DMS53 treated with DMSO at 0.1 percent for 48 hours (cell line): ENCODE measurements at regions not wholly inside any gene's neighbourhood (a gene's known extent, or its start where the extent isn't known, plus 50 kb on each side); places are given as distances from the start of the nearest gene placed in this dataset.

Experiments
- DNase-seq: peaks from one replicate; lab custom pipeline; 2025; ENCODE audit not compliant: unreplicated experiment; lab: John Stamatoyannopoulos, UW

DNA sequence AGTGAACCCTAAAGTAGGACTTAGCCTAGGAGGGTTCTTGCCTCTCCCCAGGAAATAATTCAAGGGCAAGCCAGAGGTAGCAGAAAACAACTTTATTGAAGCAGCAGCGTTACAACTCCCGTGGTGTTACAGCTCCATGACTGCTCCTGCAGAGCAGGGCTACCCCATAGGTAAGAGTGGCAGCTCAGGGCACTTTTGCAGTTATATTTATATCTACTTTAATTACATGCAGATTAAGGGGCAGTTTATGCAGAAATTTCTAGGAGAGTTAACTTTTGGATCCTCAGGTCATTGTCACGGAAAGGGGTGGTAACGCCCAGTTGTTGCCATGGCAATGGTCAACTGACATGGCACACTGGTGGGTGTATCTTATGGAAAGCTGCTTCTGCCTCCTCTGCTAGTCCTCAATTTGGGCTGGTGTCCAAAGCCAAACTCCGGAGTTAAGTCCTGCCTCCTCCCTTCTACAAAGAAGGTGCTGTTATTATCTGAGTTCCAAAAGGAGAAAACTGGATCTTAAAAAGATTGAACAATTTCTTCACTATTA, 1413.0 kb downstream of the DSC3 start:
- no peak for DNase-seq

DNA sequence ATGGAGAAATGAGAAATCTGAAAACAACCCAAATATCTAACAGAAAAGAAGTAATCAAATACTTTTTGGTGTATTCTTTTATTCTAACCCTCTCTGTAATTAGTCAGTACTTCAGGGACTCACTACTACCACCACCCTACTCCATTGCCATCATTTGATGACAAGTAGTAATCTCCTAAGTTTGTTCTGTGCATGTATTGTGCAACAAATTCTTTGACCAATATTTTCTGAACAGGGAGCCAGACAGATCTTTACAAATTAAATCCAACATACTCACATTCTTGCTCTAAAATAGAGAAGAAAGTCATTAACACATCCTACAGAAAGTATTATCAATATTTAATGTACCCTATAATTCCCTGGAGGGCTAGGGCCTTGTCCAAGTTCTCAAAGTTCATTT, 1416.4 kb downstream of the DSC3 start:
- DNase-seq = no peak

DNA sequence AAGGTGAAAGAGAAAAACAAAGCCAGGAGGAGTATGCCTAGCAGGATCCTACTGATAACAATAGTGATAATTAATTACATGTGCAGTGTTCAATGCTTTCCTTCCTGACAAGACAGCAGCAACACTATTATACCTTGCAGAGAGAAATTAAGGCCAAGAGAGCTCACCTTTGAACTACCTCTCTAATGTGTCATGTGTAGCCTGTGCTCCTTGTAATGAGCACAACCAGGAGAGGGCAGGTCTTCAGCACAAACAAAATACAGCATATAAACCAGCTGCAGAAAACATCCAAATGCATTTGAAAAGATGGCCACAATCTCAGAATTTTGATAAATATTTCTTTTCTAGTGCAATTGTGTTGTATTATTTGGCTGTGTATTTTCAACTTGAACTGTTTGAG, 1425.7 kb downstream of the DSC3 start:
- no peak for DNase-seq

DNA sequence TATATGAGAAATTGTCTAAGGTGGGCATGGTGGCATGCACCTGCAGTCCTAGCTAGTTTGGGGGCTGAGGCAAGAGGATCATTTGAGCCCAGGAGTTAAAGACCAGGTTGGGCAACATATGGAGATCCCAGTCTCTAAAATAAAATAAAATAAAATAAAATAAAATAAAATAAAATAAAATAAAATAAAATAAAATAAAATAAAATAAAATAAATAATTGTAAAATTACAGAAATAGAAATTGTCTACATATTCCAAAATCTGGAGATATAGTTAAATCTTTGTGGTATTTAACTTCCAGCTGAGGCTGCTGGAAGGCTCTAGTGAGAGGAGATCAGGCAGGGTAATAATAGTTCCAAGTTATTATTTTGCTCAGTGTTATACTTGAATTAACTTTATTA, 1432.1 kb upstream of the CDH2 start:
- DNase-seq = no peak

DNA sequence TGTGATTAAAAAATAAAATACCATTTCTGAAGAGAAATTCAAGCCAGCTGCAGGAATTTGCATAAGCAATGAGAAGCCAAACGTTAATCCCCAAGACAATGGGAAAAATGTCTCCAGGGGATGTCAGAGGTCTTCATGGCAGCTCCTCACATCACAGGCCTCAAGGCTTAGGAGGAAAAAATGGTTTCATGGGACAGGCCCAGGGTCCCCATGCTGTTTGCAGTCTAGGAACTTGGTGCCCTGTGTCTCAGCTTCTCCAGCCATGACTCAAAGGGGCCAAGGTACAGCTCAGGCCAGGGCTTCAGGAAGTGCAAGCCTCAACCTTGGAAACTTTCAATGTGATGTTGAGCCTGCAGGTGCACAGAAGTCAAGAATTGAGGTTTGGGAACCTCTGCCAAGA, 1428.4 kb upstream of the CDH2 start:
- DNase-seq = no peak

DNA sequence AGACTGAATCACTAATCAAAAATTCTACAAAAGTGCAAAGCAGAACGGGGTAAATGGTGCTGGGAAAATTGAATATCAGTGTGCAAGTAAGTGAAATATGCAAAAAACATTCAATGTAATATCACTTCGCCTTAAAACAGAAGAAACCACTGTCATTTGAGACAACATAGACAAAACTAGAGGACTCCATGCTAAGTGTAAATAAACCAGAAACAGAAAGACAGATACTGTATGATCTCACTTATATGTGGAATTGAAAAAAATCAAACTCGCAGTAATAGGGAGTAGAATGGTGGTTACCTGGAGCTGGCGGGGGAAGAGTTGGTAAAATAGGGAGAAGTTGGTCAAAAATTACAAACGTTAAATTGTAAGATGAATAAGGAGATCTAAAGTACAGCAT, 1420.0 kb upstream of the CDH2 start:
- DNase-seq = no peak

DNA sequence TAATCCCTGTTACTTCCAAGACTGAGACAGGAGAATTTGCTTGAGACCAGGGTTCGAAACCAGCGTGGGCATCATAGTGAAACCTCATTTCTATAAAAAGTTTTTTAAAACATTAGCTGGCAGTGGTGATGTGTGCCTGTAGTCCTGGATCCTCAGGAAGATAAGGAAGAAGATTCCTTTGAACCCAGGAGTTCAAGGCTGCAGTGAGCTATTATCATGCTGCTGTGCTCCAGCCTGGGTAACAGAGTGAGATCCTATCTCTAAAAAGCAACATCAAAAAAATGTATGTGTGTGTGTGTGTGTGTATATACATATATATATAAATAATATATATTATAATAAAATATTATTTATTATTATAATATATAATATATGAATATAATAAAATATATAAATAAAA, 1417.6 kb upstream of the CDH2 start:
- DNase-seq = no peak

DNA sequence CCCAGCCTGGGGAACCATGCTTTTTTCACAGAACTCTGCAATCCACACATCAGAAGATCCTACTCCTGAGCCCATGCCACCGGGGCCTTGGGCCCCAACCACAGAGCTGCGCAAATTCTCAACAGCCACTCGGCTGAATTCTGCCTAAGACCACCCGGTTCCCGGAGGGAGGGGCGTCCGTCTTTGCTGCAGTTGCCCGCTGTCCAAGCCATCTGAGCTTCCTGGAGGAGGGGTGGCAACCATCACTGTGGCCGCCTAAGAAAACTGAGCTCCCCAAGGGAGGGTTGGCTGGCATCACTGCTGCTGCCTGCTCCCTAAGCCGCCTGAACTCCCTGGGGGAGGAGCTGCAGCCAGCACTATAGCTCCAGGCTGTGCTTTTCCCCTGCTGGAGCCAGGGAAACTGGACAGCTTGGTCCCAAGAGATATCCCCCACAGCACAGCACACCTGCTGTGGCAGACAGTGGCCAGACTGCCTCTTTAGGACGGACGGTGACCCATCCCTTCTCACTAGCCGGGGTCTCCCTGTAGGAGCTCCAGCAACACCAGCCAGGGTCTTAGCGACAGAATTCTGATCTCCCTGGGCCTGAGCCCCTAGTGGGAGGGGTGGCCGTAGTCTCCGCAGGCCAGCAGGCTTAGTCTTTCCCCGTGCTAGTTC, 1411.6 kb upstream of the CDH2 start:
- DNase-seq = no peak

DNA sequence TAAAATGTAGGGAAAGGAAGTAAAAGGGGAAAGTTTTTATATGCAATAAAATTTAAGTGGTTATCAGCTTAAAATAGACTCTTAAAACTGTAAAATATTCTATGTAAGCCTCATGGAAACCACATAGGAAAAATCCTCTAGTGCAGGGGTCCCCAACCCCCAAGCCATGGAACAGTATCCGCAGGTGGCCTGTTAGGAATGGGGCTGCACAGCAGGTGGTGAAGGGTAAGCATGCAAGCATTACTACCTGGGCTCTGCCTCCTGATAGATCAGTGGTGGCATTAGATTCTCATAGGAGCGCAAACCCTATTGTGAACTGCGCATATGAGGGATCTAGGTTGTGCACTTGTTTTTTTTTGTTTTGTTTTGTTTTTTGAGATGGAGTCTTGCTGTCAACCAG, 1409.3 kb upstream of the CDH2 start:
- no peak for DNase-seq

DNA sequence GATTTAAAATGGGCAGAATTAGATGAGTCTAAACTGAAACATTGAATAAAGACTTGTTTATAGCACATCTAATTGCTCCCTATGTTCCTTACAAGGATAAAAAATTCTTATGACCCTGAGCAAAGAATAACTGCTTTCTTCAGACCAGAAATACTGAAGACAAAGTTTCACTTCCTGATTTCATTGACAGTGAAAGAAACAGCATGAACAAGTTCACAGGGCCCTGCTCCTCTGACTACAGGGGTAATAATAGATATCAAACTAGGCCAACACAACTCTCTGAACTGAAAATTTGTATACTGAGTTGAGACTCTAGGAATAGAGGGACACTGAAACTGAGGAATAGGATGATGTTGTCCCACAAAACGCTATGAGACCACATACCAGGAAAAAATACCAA, 1383.3 kb upstream of the CDH2 start:
- DNase-seq = no peak

DNA sequence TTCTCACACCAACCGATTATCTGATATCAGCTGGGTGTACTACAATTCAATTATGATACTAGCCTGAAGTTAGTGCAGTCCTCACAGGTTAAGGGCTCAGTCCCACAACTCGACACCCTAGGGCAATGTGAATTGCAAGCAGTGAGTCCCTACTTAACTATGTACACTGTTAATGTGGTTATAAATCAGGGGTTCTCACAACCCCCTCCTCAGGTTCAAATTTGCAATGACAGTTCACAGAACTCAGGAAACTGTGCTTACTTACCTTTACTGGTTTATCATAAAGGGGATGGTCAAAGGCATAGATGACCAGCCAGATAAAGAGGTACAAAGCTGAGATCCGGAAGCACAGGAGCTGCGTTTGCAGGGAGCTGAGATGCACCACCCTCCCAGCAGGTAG, 1379.1 kb upstream of the CDH2 start:
- no peak for DNase-seq

DNA sequence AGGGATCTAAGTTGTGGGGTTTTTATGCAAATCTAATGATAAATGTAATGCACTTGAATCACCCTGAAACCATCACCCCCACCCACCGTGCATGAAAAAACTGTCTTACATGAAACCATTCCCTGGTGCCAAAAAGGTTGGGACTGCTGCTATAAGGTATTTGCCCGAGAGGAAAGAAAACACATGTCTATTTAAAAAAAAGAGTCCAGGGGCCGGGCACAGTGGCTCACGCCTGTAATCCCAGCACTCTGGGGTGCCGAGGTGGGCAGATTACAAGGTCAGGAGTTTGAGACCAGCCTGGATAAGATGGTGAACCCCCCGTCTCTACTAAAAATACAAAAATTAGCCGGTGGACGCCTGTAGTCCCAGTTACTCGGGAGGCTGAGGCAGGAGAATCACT, 1372.8 kb upstream of the CDH2 start:
- no peak for DNase-seq

DNA sequence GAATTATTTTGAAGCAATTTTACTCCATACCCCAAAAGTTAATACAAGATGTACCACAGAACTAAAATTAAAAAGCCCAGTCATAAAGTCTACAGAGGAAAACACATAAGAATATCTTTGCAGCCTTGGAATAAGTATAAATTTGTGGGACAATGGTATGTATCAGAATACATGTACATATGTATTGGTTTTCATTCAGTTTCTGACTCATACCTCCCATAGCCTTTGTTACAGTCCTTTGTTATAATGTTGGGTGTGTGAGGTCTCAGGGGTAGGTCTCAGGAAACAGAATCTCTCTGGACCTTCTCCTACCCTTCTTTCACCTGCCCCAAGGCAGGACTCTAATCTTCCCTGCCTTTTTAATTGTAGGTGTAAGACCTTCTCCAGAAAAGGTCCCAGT, 1370.7 kb upstream of the CDH2 start:
- DNase-seq = no peak

DNA sequence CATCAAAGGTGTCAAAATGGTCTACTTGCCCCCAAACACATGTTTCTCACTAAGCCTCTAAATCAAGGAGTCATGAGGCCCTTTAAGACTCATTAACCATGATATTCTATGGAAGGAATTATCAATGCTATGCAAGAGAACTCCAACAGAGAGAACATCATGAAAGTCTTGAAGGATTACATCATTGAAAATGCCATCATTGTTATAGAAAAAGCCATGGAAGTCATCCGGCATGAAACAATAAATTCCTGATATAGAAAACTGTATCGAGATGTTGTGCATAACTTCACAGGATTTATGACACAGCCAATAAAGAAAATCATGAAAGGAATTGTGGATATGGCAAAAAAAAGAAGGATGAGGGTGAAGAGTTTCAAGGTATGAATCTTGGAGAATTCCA, 1363.6 kb upstream of the CDH2 start:
- DNase-seq = no peak

DNA sequence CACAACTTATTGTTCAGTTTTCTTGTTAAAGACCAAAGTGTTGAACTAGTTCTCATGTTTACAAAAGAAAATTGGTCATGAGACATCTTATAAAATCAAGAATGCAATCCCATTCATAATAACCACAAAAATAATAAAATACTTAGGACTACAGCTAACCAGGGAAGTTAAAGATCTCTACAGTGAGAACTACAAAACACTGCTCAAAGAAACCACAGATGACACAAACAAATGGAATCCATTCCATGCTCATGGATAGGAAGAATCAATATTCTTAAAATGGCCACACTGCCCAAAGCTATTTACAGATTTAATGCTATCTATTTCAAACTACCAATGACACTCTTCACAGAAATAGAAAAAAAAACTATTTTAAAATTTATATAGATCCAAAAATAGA, 1354.8 kb upstream of the CDH2 start:
- DNase-seq = no peak

DNA sequence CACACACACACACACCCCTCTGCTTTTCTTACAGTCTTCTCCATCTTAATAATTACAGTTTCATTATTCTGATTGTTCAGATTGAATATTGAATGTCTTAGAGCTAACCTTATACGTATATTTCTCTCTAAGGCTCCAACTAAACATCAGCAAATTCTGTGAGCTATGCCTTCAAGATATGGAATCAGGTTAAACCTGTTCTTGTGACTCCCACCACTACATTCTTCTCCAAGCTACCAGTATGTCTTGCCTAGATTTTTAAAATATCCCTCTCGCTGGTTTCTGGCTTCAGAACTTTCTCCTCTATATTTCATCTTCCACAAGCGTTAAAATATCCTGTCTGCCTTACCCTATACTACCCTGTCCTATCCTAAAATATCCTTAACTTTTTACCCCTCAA, 1346.4 kb upstream of the CDH2 start:
- DNase-seq = no peak

DNA sequence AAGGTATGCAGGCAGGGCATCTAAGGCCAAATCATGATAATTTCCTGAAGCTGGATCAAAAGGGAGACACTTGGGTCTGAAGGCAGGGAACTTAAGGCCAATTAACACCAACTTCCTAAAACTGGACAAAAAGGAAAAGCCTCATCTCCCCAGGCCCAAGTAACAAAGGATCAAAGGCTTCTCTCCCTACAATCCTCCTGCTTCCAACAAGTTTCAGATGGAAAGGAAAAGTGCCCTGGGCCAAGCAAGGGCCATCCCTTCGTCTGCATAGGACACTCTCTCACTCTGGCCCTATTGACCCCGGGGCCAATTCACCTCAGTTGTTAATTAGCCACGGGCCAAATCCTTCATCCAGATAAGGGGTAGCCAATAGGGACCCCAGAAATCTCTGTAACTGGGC, 1335.8 kb upstream of the CDH2 start:
- DNase-seq = no peak

DNA sequence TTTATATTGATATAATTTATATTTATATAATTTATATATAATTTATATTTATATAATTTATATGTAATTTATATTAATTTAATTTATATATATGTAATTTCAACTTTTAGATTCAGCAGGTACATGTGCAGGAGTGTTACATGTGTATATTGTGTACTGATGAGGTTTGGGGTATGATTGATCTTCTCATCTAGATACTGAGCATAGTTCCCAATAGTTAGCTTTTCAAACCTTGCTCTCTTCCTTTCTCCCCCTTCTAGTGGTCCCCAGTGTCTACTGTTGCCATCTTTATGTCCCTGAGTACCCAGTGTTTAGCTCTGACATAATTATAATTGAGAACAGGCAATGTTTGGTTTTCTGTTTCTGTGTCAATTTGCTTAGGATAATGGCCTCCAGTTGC, 1335.3 kb upstream of the CDH2 start:
- no peak for DNase-seq

DNA sequence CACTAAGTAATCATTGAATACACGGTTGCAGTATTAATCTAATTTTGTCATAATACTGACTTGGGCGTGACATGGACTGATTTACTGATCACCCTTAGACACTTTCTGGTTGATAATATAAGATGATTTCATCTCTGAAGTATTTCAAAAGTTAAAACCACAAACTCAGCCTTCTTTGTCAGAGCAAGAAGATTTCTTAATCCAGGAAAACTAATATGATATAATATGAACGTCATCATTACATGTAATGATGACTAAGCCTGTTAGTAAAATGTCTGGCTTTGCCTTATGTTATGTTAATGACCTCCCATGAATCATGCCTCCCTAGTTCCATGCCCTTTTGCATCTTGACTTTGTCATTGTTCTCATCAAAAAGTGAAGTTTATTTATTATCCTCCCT, 1325.0 kb upstream of the CDH2 start:
- DNase-seq = no peak

DNA sequence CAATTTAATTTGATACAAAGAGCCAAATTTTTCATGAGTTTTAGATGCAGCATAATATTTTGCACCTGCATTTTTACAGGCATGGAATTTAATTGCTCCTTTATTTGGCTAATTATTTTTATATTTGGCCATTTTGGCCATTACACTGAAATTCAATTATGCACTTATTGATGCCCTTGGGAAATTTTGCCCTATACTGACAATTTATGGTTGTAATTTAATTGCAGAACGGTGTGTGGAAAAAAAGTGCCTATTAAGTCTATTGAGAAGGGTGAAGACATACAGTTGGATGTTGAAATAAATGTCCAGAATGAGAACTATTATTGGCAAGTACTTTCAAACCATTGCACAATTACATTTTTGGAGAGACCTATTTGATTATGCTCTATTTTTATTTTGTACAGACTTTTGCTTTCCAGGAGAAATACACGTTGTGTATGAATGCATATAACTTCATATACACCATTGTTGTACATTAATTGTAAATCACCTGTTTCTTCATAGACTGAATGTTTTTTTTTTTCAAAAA, 1319.3 kb upstream of the CDH2 start:
- DNase-seq = no peak

DNA sequence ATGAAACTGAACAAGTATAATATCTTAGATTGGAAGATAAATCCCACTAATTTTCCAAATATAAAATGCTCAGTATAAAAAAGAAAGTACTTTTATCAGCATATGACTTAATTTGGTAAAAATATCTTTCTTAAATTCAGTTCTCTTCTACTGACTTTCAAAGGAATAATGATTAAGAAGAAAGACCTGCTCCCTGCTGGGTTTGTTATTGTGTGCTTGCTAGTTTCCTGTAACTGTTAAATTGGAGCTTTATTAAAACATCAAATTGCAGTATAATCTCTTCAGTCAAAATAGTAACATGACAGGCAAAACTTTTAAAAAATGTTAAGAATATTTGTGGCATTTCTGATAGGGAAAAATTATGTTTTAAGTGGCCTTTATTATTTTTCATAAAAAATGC, 1317.4 kb upstream of the CDH2 start:
- DNase-seq = no peak

DNA sequence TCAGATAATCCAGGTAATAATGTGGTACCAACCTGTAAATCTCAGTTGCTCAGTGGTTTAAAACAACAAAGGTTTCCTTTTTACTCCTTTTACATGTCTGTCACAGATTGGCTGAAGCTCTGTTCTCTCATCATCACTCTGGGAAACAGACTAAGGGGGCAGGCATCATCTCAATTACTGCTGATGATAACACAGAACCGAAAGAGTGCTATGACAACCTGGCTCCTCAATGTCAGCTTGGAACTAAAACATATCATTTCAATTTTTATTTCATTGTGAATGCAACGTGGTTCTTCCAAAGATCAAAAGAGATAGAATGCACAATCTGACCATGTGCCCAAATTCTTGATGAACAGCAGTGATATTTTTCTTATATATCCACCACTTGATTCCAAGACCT, 1315.0 kb upstream of the CDH2 start:
- DNase-seq = no peak

DNA sequence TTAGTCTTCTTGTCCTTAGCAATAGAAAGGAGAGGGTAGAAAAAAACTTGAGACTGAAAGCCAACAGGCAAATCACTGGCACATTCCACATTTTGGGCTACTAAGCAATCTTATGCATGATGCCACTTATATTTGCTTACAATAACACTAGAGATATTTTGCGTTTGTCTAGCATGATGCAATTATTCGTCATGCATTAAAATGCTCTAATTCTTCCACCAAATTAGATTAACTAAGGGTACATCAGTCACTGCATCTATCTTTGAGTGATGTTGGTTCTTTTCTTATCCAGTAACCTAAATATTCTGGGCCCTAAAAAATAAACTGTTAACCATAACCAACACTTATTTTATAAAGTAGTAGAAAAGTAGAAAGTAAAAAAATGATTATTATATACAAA, 1311.7 kb upstream of the CDH2 start:
- no peak for DNase-seq
